Limb (tissue), 2 donors: ENCODE measurements at regions not wholly inside any gene's neighbourhood (a gene's known extent, or its start where the extent isn't known, plus 50 kb on each side); places are given as distances from the start of the nearest gene placed in this dataset.

ENCODE experiments used
- DNase-seq, 2 donors: peaks; one replicate each; pipeline ENCODE4 v3.0.0-alpha.2; 2016; ENCODE audit errors: extremely low spot score in 2 of 2

- no peak for DNase-seq
Observed at GRCh38 chrX:39816871-39817731, 280.7 kb downstream of the BCOR start.

GRCh38 chrX:39817754-39818470 is 279.8 kb downstream of the BCOR start:
- no peak for DNase-seq

DNA sequence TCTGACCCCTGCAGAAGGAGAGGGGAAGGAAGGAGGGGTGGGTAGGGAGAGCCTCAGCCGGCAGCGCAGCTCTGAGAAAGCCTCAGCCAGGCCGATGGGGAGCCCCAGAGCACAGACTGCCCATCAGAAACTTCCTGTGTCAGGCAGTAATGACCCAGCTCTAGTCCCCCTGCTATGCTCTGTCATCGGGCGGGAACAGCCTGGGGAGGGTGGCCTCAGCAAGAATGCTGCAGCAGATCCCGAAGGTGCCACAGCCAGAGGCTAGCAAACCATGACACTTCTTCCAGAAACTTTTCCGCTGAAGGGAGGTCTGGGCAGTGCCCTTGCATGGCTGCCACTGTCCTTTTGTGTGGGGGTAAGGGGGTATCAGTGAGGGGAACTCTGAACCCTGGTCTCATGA is 279.0 kb downstream of the BCOR start:
- no peak for DNase-seq

GRCh38 chrX:39819921-39820849 is 277.6 kb downstream of the BCOR start:
- peak in 1 of 2 donors; percentile 42 for DNase-seq

GRCh38 chrX:39820938-39821708 is 276.6 kb downstream of the BCOR start:
- peak; percentile 5 to 80 for DNase-seq

DNA sequence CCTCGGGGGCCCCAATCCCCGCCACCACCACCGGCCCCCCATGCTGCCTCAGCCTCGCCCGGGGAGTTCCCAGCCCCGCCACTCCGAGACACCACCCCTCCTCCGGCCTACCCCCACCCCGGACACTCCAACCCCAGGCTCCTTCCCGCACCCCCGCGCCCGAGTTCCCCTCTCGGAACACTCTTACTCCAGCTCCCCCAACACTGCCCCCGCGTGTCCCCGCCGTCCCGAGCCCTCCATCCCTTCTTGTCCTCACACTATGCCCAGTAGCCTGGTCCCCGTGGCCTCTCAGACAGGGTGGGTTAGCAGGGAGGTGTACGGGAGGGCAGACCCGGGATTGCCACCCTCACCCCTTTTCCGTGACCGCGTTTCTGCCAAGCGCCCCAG is 276.1 kb downstream of the BCOR start:
- peak in 1 of 2 donors; percentile 46 for DNase-seq

DNA sequence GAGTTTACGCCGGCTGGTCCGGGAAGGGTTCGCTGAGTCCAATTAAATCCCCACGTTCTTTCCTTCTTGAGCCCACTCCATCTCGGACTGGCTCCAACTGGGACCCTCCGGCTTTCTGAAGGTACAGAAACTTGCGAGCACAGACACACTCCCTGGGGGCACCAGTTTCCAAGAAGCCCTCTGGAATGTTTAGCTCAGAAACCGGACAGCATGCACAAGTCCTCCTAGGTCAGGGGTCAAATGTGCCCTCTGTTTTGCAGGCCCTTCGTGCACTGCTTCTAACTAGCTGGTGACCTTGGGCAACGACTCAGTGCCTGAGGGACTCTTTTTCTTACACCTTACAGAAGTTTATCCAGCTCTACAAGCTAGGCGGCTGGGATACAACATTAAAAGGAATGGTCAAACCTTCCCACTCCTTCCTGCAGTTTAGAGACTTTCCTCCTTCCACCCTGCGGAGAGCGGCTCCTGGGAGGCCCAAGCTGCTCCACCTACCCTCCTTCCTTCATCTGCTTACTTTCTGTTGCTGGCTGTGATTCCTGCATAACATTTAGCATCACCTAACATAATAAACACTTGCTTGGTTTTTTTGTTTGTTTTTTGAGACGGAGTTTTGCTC is 275.5 kb downstream of the BCOR start:
- DNase-seq = no peak

GRCh38 chrX:39823424-39823823 is 274.3 kb downstream of the BCOR start:
- no peak for DNase-seq

DNA sequence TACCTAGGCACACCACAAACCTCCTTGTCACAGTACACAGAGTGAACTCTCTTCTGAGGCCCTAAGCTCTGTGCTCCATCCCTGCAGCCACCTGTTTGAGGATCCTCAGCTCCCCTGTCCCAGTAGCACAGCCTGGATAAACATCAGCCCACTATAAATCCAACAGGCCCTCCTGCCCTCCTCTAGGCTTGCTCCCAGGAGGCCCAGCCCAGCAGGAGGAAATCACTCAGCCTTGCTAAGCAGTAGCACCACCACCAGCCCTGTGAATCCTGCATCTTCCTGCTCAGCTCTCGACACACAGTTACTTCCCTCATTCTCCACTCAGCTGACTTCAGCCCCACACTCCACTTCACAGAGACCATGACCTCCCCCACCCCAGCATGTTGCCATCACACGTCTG is 273.9 kb downstream of the BCOR start:
- no peak for DNase-seq

GRCh38 chrX:39826813-39827543 is 270.8 kb downstream of the BCOR start:
- DNase-seq = no peak

- no peak for DNase-seq
Observed at GRCh38 chrX:39827951-39828350, 269.8 kb downstream of the BCOR start.

DNA sequence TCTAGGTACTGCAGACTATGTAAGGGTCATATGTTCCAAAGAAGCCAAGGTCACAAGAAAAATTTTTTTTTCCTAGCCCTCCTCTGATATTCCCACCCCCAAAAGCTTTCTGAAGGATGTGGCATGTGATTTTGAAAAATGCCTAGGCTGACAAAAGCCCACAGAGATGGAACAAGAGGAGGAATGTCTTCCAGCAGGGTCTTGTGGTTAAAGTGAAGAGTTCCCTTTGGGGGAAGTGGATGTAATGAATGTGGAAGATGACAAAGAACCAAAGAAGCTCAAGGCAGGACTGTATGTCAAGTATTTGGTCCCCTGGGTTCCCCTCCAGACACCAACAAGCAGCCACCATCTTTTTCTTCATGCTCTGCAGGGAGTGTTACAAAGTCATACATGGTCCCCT is 268.8 kb downstream of the BCOR start:
- DNase-seq = no peak

- DNase-seq = no peak
Observed at GRCh38 chrX:39829965-39830364, 267.8 kb downstream of the BCOR start.

DNA sequence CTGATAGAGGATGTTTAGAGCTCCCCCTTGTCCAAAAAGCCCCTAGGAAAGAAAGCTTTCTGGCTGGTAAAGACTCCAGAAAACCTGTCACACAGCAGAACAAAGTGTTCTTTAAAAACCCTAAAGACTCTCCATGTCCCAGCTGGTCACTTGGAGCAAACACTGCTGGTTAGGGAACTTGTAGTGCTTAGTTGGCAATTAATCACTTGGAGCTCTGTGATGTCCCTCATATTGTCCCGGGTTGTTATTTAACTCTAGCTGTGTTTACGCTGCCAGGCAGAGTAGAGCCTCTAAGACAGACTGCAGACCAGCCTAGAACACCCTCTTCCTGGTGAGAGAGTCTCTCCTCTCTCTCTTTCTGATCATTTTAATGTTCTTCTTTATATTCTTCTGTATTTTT is 267.3 kb downstream of the BCOR start:
- DNase-seq = no peak

- DNase-seq = no peak
Observed at GRCh38 chrX:39832211-39832610, 265.5 kb downstream of the BCOR start.

GRCh38 chrX:39834600-39834999 is 263.2 kb downstream of the BCOR start:
- DNase-seq = no peak

DNA sequence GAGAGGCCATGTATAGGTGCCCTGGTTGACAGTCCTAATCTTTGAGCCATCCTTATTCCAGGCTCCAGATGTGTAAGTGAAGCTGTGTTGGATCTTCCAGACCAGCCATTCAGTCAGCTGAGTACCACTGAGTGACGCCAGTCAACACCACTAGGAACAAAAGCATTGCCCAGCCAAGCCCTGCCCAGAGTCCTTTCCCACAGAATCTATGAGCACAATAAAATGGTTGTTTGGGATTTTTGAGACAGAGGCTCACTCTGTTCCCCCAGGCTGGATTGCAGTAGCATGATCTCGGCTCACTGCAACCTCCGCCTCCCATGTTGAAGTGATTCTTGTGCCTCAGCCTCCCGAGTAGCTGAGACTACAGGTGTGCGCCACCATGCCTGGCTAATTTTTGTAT is 262.5 kb downstream of the BCOR start:
- DNase-seq = no peak

DNA sequence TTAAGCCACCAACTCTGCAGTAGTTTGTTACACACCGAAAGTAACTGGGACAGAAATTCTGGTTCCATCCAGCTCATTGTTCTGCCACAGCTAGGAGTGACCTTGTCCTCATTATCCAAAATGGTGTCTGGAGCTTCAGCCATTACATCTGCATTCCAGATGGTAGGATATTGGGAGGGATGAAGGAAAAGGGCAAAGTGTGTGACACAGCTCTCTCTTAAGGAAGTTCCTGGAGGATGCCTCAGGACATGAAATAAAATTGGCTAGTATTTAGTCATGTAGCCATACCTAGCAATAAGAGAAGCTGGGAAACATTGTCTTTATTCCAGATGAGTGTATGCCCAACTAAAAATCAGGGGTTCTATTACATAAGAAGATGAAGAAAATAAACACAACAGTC is 262.0 kb downstream of the BCOR start:
- no peak for DNase-seq

- no peak for DNase-seq
Observed at GRCh38 chrX:39836802-39837420, 260.8 kb downstream of the BCOR start.
